GM23248 (cell line): ENCODE measurements at regions not wholly inside any gene's neighbourhood (a gene's known extent, or its start where the extent isn't known, plus 50 kb on each side); places are given as distances from the start of the nearest gene placed in this dataset.

Source experiments
- EZH2 ChIP-seq: fragments of 200-600 bp; sonication (generic); IDR thresholded peaks from 2 replicates; pipeline ENCODE4 v1.6.1; 2018; ENCODE audit warnings: antibody characterized with exemption, mild to moderate bottlenecking; ENCODE audit not compliant: insufficient read depth, poor library complexity, severe bottlenecking
- EZH2phosphoT487 ChIP-seq: fragments of 200-600 bp; sonication (generic); IDR thresholded peaks from 2 replicates; pipeline ENCODE4 v1.6.1; 2018; ENCODE audit warnings: antibody characterized with exemption, moderate library complexity, mild to moderate bottlenecking, low read depth; ENCODE audit not compliant: insufficient read depth

DNA sequence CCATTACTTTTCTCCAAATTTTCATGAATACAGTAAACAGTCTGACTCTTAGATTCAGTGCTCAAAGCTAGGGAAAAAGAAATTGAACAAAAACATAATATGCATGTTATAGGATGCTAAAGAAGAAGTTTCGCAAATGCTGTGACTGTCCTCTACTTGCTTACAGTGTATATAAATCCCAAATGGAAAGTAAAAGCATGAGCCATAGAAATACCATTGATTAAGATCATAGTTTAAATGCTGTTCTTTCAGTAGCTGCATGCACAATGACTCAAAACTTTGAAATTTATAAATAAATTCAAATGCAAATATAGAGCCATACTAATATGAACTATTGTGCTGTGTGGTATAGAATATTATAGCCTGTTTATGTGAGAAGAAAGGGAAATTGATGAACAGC is 1113.9 kb upstream of the ACVR2A start:
- no peak for TF ChIP-seq EZH2
- no peak for TF ChIP-seq EZH2phosphoT487
